MM.1S (cell line): ENCODE measurements at regions not wholly inside any gene's neighbourhood (a gene's known extent, or its start where the extent isn't known, plus 50 kb on each side); places are given as distances from the start of the nearest gene placed in this dataset.

Experiments
- DNase-seq: peaks from one replicate; pipeline ENCODE4 v3.0.0-alpha.2; 2015
- H2AFZ ChIP-seq: fragments of 300-600 bp; sonication (generic); 2 replicates; pipeline ENCODE4 v1.6.0; 2016; ENCODE audit warnings: antibody characterized with exemption, low read length
- H3F3A ChIP-seq: fragments of 300-600 bp; sonication (generic); 2 replicates; pipeline ENCODE4 v1.6.1; 2016; ENCODE audit warnings: mild to moderate bottlenecking, antibody characterized with exemption, low read length, moderate library complexity, mixed read lengths; ENCODE audit not compliant: insufficient read depth
- H3K27ac ChIP-seq: fragments of 300-600 bp; sonication (generic); 2 replicates; pipeline ENCODE4 v1.5.1; 2016; ENCODE audit warnings: mild to moderate bottlenecking, low read length
- H3K27me3 ChIP-seq: fragments of 300-600 bp; sonication (generic); replicated peaks from 2 replicates; pipeline ENCODE4 v1.6.0; 2016; ENCODE audit warnings: low read length; ENCODE audit not compliant: insufficient read depth
- H3K36me3 ChIP-seq: fragments of 300-600 bp; sonication (generic); replicated peaks from 2 replicates; pipeline ENCODE4 v1.6.1; 2016; ENCODE audit warnings: mild to moderate bottlenecking, low read length, mixed read lengths; ENCODE audit not compliant: insufficient read depth
- H3K4me1 ChIP-seq: fragments of 300-600 bp; sonication (generic); 2 replicates; pipeline ENCODE4 v1.6.1; 2016; ENCODE audit warnings: low read length, mixed read lengths
- H3K4me2 ChIP-seq: fragments of 300-600 bp; sonication (generic); 2 replicates; pipeline ENCODE4 v1.6.0; 2016; ENCODE audit warnings: low read depth, low read length
- H3K4me3 ChIP-seq: fragments of 300-600 bp; sonication (generic); 2 replicates; pipeline ENCODE4 v1.5.1; 2016; ENCODE audit warnings: low read length, mixed read lengths
- H3K79me2 ChIP-seq: fragments of 300-600 bp; sonication (generic); 2 replicates; pipeline ENCODE4 v1.6.1; 2016; ENCODE audit warnings: mixed run types, low read length, mixed read lengths
- H3K9ac ChIP-seq: fragments of 300-600 bp; sonication (generic); 2 replicates; pipeline ENCODE4 v1.6.1; 2016; ENCODE audit warnings: low read length, mixed read lengths
- H3K9me2 ChIP-seq: fragments of 300-600 bp; sonication (generic); replicated peaks from 2 replicates; pipeline ENCODE4 v1.6.1; 2016; ENCODE audit warnings: mild to moderate bottlenecking, low read length, mixed read lengths; ENCODE audit not compliant: insufficient read depth
- H3K9me3 ChIP-seq: fragments of 300-600 bp; sonication (generic); replicated peaks from 2 replicates; pipeline ENCODE4 v1.6.1; 2016; ENCODE audit warnings: mild to moderate bottlenecking, low read length, mixed read lengths; ENCODE audit not compliant: insufficient read depth
- H4K20me1 ChIP-seq: fragments of 300-600 bp; sonication (generic); 2 replicates; pipeline ENCODE4 v1.6.1; 2016; ENCODE audit warnings: mild to moderate bottlenecking, low read length, moderate library complexity, mixed read lengths; ENCODE audit not compliant: insufficient read depth
- EZH2 ChIP-seq: fragments of 300-600 bp; sonication (generic); optimal IDR thresholded peaks from 2 replicates; pipeline ENCODE3; 2017; ENCODE audit warnings: low read depth, mild to moderate bottlenecking, antibody characterized with exemption, low read length, mixed read lengths
- EZH2phosphoT487 ChIP-seq: fragments of 300-600 bp; sonication (generic); IDR thresholded peaks from 2 replicates; pipeline ENCODE4 v1.6.1; 2018; ENCODE audit warnings: antibody characterized with exemption, low read length
- TF ChIP-seq, protein P1 (sequence below): fragments of 300-600 bp; sonication (generic); IDR thresholded peaks from 2 replicates; pipeline ENCODE4 v1.5.1; 2016; ENCODE audit warnings: antibody characterized with exemption, low read length, mixed read lengths

GRCh38 chr21:27643326-27643725, 676.4 kb upstream of the ADAMTS5 start:
- TF ChIP-seq, protein P1, sequence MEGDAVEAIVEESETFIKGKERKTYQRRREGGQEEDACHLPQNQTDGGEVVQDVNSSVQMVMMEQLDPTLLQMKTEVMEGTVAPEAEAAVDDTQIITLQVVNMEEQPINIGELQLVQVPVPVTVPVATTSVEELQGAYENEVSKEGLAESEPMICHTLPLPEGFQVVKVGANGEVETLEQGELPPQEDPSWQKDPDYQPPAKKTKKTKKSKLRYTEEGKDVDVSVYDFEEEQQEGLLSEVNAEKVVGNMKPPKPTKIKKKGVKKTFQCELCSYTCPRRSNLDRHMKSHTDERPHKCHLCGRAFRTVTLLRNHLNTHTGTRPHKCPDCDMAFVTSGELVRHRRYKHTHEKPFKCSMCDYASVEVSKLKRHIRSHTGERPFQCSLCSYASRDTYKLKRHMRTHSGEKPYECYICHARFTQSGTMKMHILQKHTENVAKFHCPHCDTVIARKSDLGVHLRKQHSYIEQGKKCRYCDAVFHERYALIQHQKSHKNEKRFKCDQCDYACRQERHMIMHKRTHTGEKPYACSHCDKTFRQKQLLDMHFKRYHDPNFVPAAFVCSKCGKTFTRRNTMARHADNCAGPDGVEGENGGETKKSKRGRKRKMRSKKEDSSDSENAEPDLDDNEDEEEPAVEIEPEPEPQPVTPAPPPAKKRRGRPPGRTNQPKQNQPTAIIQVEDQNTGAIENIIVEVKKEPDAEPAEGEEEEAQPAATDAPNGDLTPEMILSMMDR = no peak
- no peak for TF ChIP-seq EZH2
- TF ChIP-seq EZH2phosphoT487 = no peak
- H3K36me3 ChIP-seq = no peaks in the 10 kb centered on the region
- no peaks in the 10 kb centered on the region for H3K9me3 ChIP-seq
- no peaks in the 10 kb centered on the region; the same call in 1 of the 2 replicates for H3K9me2 ChIP-seq
- H3K4me2 ChIP-seq = no peak overlapping the region
- H3K27ac ChIP-seq = no peak overlapping the region
- H3K27me3 ChIP-seq = no peaks in the 10 kb centered on the region
- no peaks in the 10 kb centered on the region for H4K20me1 ChIP-seq
- no peaks in the 10 kb centered on the region for H3K79me2 ChIP-seq
- H3K4me3 ChIP-seq = no peak overlapping the region
- no peak for DNase-seq
- no peaks in the 10 kb centered on the region for H3F3A ChIP-seq
- no peak overlapping the region for H2AFZ ChIP-seq
- no peaks in the 10 kb centered on the region for H3K4me1 ChIP-seq
- no peak overlapping the region for H3K9ac ChIP-seq

- DNase-seq = no peak
- no peaks in the 10 kb centered on the region for H3K79me2 ChIP-seq
- no peaks in the 10 kb centered on the region for H3K9me3 ChIP-seq
- no peak overlapping the region for H3K4me2 ChIP-seq
- no peak overlapping the region for H2AFZ ChIP-seq
- H3K9ac ChIP-seq = no peak overlapping the region
- H3K27me3 ChIP-seq = no peaks in the 10 kb centered on the region
- H3K4me1 ChIP-seq = no peaks in the 10 kb centered on the region
- no peaks in the 10 kb centered on the region for H3F3A ChIP-seq
- TF ChIP-seq, protein P1 = no peak
- TF ChIP-seq EZH2 (no peak), EZH2phosphoT487 (no peak)
- no peaks in the 10 kb centered on the region; the same call in 1 of the 2 replicates for H3K9me2 ChIP-seq
- H3K27ac ChIP-seq = no peak overlapping the region
- no peak overlapping the region for H3K4me3 ChIP-seq
- no peaks in the 10 kb centered on the region for H3K36me3 ChIP-seq
- no peaks in the 10 kb centered on the region for H4K20me1 ChIP-seq
Observed at GRCh38 chr21:27639286-27639685, 672.4 kb upstream of the ADAMTS5 start.

DNA sequence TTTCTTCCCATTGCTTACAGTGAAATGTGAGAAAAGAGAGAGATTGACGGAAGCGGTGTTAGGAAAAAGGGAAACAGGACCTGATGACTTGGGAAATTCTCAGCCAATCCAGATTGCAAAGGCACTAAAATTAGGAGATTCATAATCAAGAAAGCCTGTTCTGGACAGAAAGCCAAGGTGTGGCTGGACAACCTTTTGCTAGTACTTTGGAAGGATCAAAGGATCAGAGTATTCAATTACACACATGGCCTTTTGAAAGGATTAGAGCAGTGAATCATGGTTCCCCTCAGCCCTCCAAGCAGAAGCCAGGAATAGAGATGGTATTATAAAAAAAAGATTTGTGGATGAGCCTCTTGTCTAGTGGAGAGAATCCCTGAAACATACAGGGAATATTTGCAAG, 669.8 kb upstream of the ADAMTS5 start:
- Histone ChIP-seq H3K4me2 (no peak overlapping the region), H3K79me2 (no peaks in the 10 kb centered on the region), H3K9me2 (no peaks in the 10 kb centered on the region), H3K36me3 (no peaks in the 10 kb centered on the region), H4K20me1 (no peaks in the 10 kb centered on the region), H3F3A (no peaks in the 10 kb centered on the region), H3K9ac (no peak overlapping the region), H3K27ac (no peak overlapping the region), H3K27me3 (no peaks in the 10 kb centered on the region), H3K9me3 (no peaks in the 10 kb centered on the region), H2AFZ (no peak overlapping the region), H3K4me1 (no peaks in the 10 kb centered on the region), H3K4me3 (no peak overlapping the region)
- DNase-seq = no peak
- TF ChIP-seq EZH2 = no peak
- TF ChIP-seq EZH2phosphoT487 = no peak
- TF ChIP-seq, protein P1 = no peak
